NCI-H2107 (cell line): ENCODE measurements at regions not wholly inside any gene's neighbourhood (a gene's known extent, or its start where the extent isn't known, plus 50 kb on each side); places are given as distances from the start of the nearest gene placed in this dataset.
A peak's percentile ranks its signal among the peaks of the same experiment; 100 is the strongest.

ENCODE experiments used
- DNase-seq: peaks from one replicate; lab custom pipeline; 2025; lab: John Stamatoyannopoulos, UW

- DNase-seq = no peak
Measured at GRCh38 chr15:69987492-69988489, 109.9 kb downstream of the TLE3 start.

- no peak for DNase-seq
Measured at GRCh38 chr15:69988541-69989225, 109.0 kb downstream of the TLE3 start.

GRCh38 chr15:69990566-69991421 lies 106.9 kb downstream of the TLE3 start:
- DNase-seq = no peak

GRCh38 chr15:69991551-69991980 lies 106.2 kb downstream of the TLE3 start:
- peak; percentile 30 for DNase-seq

GRCh38 chr15:69992348-69992747 lies 105.4 kb downstream of the TLE3 start:
- no peak for DNase-seq

- DNase-seq = no peak
Measured at GRCh38 chr15:69994429-69995205, 103.1 kb downstream of the TLE3 start.

GRCh38 chr15:69996321-69997160 lies 101.2 kb downstream of the TLE3 start:
- DNase-seq = no peak

GRCh38 chr15:69997161-69997485 lies 100.6 kb downstream of the TLE3 start:
- DNase-seq = peak; percentile 27
